ENCODE measurements at regions not wholly inside any gene's neighbourhood (a gene's known extent, or its start where the extent isn't known, plus 50 kb on each side); places are given as distances from the start of the nearest gene placed in this dataset.

GRCh38 chrX:26050099-26050498, 88.0 kb upstream of the MAGEB18 start:
- DNase-seq (ENCODE audit: low read depth): no peak
- no peak for TF ChIP-seq CTCF (conservative IDR thresholded peaks at IDR 0.05; ENCODE audit: low read length)
- no peak overlapping the region for H3K4me3 ChIP-seq (ENCODE audit: low read length)

DNA sequence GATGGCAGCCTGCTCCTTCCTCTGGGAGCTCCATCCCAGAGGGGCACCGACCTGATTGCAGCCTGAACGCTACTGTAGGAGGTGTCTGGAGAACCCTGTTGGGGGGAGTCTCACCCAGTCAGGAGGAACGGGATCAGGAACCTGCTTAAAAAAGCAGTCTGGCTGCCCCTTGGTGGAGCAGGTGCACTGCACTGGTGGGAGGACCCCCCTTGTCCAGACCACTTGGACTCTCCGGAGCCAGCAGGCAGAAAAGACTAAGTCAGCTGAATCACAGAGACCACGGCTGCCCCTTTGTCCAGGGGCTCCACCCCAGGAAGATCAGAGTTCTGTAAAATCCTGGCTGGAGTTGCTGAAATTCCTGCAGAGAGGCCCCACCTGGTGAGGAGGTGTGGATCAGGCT, 67.3 kb upstream of the MAGEB18 start:
- no peak for TF ChIP-seq CTCF (conservative IDR thresholded peaks at IDR 0.05; ENCODE audit: low read length)
- DNase-seq (ENCODE audit: low read depth): no peak
- H3K4me3 ChIP-seq (ENCODE audit: low read length): no peak overlapping the region

DNA sequence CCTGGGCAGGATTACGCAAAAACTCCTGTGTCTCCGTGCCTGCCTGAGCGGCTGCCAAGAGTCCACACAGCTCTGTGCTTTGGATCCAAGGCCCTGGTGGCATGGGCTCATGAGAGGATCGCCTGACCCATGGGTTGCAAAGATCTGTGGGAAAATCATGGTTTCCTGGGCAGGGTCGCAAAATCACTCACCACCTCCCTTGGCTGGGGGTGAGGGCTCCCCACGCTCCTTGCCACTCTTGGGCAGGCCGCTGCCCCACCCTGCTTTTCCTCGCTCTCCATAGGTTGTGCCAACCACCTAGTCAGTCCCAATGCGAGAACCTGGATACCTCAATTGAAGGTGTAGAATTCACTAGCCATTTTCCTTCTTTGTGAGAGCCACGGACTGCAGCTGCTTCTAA, 66.5 kb upstream of the MAGEB18 start:
- no peak overlapping the region for H3K4me3 ChIP-seq (ENCODE audit: low read length)
- no peak for TF ChIP-seq CTCF (conservative IDR thresholded peaks at IDR 0.05; ENCODE audit: low read length)
- no peak for DNase-seq (ENCODE audit: low read depth)

DNA sequence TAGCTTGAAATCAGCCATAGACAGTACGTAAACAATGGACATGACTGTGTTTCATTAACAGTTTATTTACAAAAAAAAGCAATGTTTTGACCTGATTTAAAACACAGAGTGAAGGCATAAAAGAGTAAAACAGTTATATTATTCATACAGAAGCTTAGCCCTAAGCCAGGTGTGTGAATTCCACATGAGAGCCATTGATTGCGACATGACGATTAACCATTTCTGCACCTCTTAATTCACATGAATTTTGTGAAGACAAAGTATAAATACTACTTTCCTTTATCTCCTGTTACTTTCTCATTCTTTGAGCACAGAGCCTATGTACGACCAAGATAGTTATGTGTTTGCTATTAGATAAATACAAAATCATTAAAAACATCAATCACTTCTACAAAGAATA, 55.0 kb upstream of the MAGEB18 start:
- H3K4me3 ChIP-seq (ENCODE audit: low read length): no peak overlapping the region
- DNase-seq (ENCODE audit: low read depth): no peak
- TF ChIP-seq CTCF (conservative IDR thresholded peaks at IDR 0.05; ENCODE audit: low read length): no peak

Measured in AG10803 (cell line).